ENCODE measurements at regions not wholly inside any gene's neighbourhood (a gene's known extent, or its start where the extent isn't known, plus 50 kb on each side); places are given as distances from the start of the nearest gene placed in this dataset.

DNA sequence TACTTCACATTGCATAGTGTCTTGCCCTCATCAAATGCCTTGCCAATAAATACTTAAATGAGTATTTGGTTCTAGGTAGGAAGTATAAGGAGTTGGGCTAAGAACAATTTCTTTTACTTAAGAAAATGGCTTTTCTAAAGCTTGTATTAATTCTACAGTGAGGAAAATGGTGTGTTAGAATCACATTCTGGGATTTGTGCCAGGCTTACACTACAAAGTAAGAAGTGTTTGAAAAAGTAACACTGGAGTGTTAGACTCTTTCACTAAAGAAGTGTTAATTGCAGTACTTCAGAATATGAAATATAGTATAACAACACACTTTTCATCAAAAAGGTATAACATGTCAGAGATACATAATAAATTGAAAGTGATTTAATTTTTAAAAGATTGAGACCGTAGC lies 328.7 kb downstream of the C3orf38 start:
- TF ChIP-seq, protein P1, sequence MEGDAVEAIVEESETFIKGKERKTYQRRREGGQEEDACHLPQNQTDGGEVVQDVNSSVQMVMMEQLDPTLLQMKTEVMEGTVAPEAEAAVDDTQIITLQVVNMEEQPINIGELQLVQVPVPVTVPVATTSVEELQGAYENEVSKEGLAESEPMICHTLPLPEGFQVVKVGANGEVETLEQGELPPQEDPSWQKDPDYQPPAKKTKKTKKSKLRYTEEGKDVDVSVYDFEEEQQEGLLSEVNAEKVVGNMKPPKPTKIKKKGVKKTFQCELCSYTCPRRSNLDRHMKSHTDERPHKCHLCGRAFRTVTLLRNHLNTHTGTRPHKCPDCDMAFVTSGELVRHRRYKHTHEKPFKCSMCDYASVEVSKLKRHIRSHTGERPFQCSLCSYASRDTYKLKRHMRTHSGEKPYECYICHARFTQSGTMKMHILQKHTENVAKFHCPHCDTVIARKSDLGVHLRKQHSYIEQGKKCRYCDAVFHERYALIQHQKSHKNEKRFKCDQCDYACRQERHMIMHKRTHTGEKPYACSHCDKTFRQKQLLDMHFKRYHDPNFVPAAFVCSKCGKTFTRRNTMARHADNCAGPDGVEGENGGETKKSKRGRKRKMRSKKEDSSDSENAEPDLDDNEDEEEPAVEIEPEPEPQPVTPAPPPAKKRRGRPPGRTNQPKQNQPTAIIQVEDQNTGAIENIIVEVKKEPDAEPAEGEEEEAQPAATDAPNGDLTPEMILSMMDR (IDR thresholded peaks at IDR 0.05 in 4 of 5, conservative IDR thresholded peaks at IDR 0.05 in 1 of 5): no peak
- no peak for TF ChIP-seq POLR2A (IDR thresholded peaks at IDR 0.05)
